ENCODE measurements at regions not wholly inside any gene's neighbourhood (a gene's known extent, or its start where the extent isn't known, plus 50 kb on each side); places are given as distances from the start of the nearest gene placed in this dataset.

DNA sequence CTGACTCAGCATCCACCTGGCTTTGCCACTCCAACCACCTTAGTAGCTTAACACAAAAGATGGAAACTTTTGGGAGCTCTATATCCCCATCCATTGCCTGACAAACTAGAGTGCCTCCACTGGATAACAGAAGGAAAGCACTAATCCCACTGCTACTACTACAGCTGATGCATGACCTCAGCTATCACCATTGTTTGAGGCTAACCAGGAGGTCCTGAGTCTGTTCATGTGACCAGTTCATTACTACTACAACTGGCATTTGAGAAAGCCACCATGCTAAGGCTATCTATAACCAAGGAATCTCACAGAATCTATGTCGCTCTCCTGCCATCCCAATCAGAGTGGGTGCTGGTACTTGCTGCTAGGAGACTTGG lies 604.3 kb upstream of the CA10 start:
- peaks cover 0 to 6% of the 10 kb centered on the region in 2 donors for H3K9me3 ChIP-seq (ENCODE audit: control insufficient read depth in 2 of 2, insufficient read depth in 1 of 2, low read depth in 1 of 2, low read length in 1 of 2)
- peaks cover 0 to 3% (median 0%) of the 10 kb centered on the region in 3 donors for H3K4me1 ChIP-seq (ENCODE audit: control insufficient read depth in 3 of 3, insufficient read depth in 2 of 3, low read depth in 1 of 3, low read length in 2 of 3)
- 82 to 94% (median 94%) methylated on average over 1 of the region's 1 CpG for WGBS, 3 donors
- DNase-seq (no peak), FAIRE-seq (no peak)
- H3K36me3 ChIP-seq (ENCODE audit: control insufficient read depth in 3 of 3, insufficient read depth in 2 of 3, low read depth in 1 of 3, low read length in 3 of 3) = no peaks in the 10 kb centered on the region
- no peaks in the 10 kb centered on the region for H3K27me3 ChIP-seq (ENCODE audit: control insufficient read depth in 3 of 3, insufficient read depth in 3 of 3, low read length in 3 of 3)
- no peak overlapping the region for H3K4me3 ChIP-seq (ENCODE audit: low read depth in 1 of 3, low read length in 3 of 3)
- no peak overlapping the region for H3K27ac ChIP-seq (ENCODE audit: low read depth in 1 of 3, low read length in 2 of 3)

- FAIRE-seq = no peak
- H3K27me3 ChIP-seq (ENCODE audit: control insufficient read depth in 3 of 3, insufficient read depth in 3 of 3, low read length in 3 of 3) = no peaks in the 10 kb centered on the region
- 69 to 85% (median 78%) methylated on average over 5 of the region's 5 CpGs for WGBS, 3 donors
These were observed 603.8 kb upstream of the CA10 start for GRCh38 chr17:52762147-52762793.

DNA sequence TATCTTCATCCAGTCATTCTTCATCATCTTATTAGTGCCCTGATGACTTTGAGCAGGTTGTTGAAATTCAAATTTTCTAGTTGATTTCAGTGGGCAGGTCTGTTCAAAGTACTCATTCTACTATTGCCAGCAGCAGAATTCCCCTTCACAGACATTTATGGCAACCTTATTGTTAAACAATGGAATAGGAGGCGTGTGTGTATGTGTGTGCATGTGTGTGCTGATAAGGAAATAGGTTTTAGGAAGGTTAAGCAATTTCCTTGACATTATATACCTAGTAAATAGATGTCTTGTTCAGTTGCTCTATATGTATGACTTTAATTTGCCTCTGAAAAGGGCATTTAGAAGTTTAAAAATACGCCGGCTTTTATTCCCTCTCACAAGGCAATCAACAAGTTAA lies 601.4 kb upstream of the CA10 start:
- Histone ChIP-seq H3K36me3 (ENCODE audit: control insufficient read depth in 3 of 3, insufficient read depth in 2 of 3, low read depth in 1 of 3, low read length in 3 of 3) (no peaks in the 10 kb centered on the region), H3K9me3 (ENCODE audit: control insufficient read depth in 2 of 2, insufficient read depth in 1 of 2, low read depth in 1 of 2, low read length in 1 of 2) (peaks cover 0 to 5% of the 10 kb centered on the region in 2 donors), H3K27ac (ENCODE audit: low read depth in 1 of 3, low read length in 2 of 3) (no peak overlapping the region), H3K27me3 (ENCODE audit: control insufficient read depth in 3 of 3, insufficient read depth in 3 of 3, low read length in 3 of 3) (no peaks in the 10 kb centered on the region), H3K4me3 (ENCODE audit: low read depth in 1 of 3, low read length in 3 of 3) (no peak overlapping the region), H3K4me1 (ENCODE audit: control insufficient read depth in 3 of 3, insufficient read depth in 2 of 3, low read depth in 1 of 3, low read length in 2 of 3) (peaks cover 0 to 3% (median 0%) of the 10 kb centered on the region in 3 donors)
- DNase-seq (peak in 1 of 2 donors; percentile 19), FAIRE-seq (no peak)
- WGBS, 3 donors = 70 to 77% (median 72%) methylated on average over 3 of the region's 3 CpGs

More at GRCh38 chr17:52762147-52762793, 603.8 kb upstream of the CA10 start:
- Histone ChIP-seq H3K4me1 (ENCODE audit: control insufficient read depth in 3 of 3, insufficient read depth in 2 of 3, low read depth in 1 of 3, low read length in 2 of 3) (peaks cover 0 to 3% (median 0%) of the 10 kb centered on the region in 3 donors), H3K9me3 (ENCODE audit: control insufficient read depth in 2 of 2, insufficient read depth in 1 of 2, low read depth in 1 of 2, low read length in 1 of 2) (peaks cover 0 to 6% of the 10 kb centered on the region in 2 donors), H3K27ac (ENCODE audit: low read depth in 1 of 3, low read length in 2 of 3) (no peak overlapping the region), H3K4me3 (ENCODE audit: low read depth in 1 of 3, low read length in 3 of 3) (no peak overlapping the region), H3K36me3 (ENCODE audit: control insufficient read depth in 3 of 3, insufficient read depth in 2 of 3, low read depth in 1 of 3, low read length in 3 of 3) (no peaks in the 10 kb centered on the region)
- DNase-seq = no peak

- no peak overlapping the region for H3K27ac ChIP-seq (ENCODE audit: low read depth in 1 of 3, low read length in 2 of 3)
- 63 to 83% (median 70%) methylated on average over 1 of the region's 1 CpG for WGBS, 3 donors
- peaks cover 0 to 3% of the 10 kb centered on the region in 2 donors for H3K9me3 ChIP-seq (ENCODE audit: control insufficient read depth in 2 of 2, insufficient read depth in 1 of 2, low read depth in 1 of 2, low read length in 1 of 2)
- FAIRE-seq (no peak), DNase-seq (no peak)
- peaks cover 0 to 3% (median 0%) of the 10 kb centered on the region in 3 donors for H3K4me1 ChIP-seq (ENCODE audit: control insufficient read depth in 3 of 3, insufficient read depth in 2 of 3, low read depth in 1 of 3, low read length in 2 of 3)
- no peaks in the 10 kb centered on the region for H3K27me3 ChIP-seq (ENCODE audit: control insufficient read depth in 3 of 3, insufficient read depth in 3 of 3, low read length in 3 of 3)
- H3K36me3 ChIP-seq (ENCODE audit: control insufficient read depth in 3 of 3, insufficient read depth in 2 of 3, low read depth in 1 of 3, low read length in 3 of 3) = no peaks in the 10 kb centered on the region
- H3K4me3 ChIP-seq (ENCODE audit: low read depth in 1 of 3, low read length in 3 of 3) = no peak overlapping the region
These were observed 600.0 kb upstream of the CA10 start for GRCh38 chr17:52758481-52758880.

- no peak for DNase-seq
- Histone ChIP-seq H3K4me1 (ENCODE audit: control insufficient read depth in 3 of 3, insufficient read depth in 2 of 3, low read depth in 1 of 3, low read length in 2 of 3) (peaks cover 0 to 3% (median 2%) of the 10 kb centered on the region in 3 donors), H3K27ac (ENCODE audit: low read depth in 1 of 3, low read length in 2 of 3) (no peak overlapping the region), H3K36me3 (ENCODE audit: control insufficient read depth in 3 of 3, insufficient read depth in 2 of 3, low read depth in 1 of 3, low read length in 3 of 3) (no peaks in the 10 kb centered on the region), H3K4me3 (ENCODE audit: low read depth in 1 of 3, low read length in 3 of 3) (no peak overlapping the region), H3K27me3 (ENCODE audit: control insufficient read depth in 3 of 3, insufficient read depth in 3 of 3, low read length in 3 of 3) (no peaks in the 10 kb centered on the region), H3K9me3 (ENCODE audit: control insufficient read depth in 2 of 2, insufficient read depth in 1 of 2, low read depth in 1 of 2, low read length in 1 of 2) (peaks cover 0 to 5% of the 10 kb centered on the region in 2 donors)
- no peak for FAIRE-seq
These were observed 598.2 kb upstream of the CA10 start for GRCh38 chr17:52756746-52757145.

- peaks cover 0 to 3% (median 2%) of the 10 kb centered on the region in 3 donors for H3K4me1 ChIP-seq (ENCODE audit: control insufficient read depth in 3 of 3, insufficient read depth in 2 of 3, low read depth in 1 of 3, low read length in 2 of 3)
- H3K4me3 ChIP-seq (ENCODE audit: low read depth in 1 of 3, low read length in 3 of 3) = no peak overlapping the region
These were observed 596.3 kb upstream of the CA10 start for GRCh38 chr17:52754838-52755237.

DNA sequence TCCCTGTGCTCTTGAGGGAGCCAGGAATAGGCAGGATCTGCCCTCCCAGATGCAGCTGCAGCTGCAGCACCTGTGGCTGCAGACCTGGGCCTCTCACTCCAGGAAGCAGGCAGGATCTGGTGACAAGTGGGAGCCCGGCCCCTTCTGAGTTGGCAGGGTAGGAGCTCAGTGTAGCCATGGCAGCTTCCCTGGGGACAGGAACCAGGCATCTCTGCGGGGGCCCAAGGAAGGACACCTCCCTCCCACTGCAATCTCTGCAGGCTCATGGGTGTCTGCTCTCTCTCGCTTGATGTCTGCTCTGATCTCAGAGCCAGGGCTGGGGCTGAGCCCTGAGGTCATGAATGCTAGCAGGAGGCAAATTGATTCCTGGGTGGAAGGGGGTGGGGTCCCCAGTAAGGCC lies 592.5 kb upstream of the CA10 start:
- Histone ChIP-seq H3K27me3 (ENCODE audit: control insufficient read depth in 3 of 3, insufficient read depth in 3 of 3, low read length in 3 of 3) (no peaks in the 10 kb centered on the region), H3K4me1 (ENCODE audit: control insufficient read depth in 3 of 3, insufficient read depth in 2 of 3, low read depth in 1 of 3, low read length in 2 of 3) (peaks cover 0 to 2% (median 0%) of the 10 kb centered on the region in 3 donors), H3K4me3 (ENCODE audit: low read depth in 1 of 3, low read length in 3 of 3) (no peak overlapping the region), H3K9me3 (ENCODE audit: control insufficient read depth in 2 of 2, insufficient read depth in 1 of 2, low read depth in 1 of 2, low read length in 1 of 2) (peaks cover 0 to 3% of the 10 kb centered on the region in 2 donors), H3K36me3 (ENCODE audit: control insufficient read depth in 3 of 3, insufficient read depth in 2 of 3, low read depth in 1 of 3, low read length in 3 of 3) (no peaks in the 10 kb centered on the region), H3K27ac (ENCODE audit: low read depth in 1 of 3, low read length in 2 of 3) (no peak overlapping the region)
- WGBS, 3 donors = 63 to 91% (median 63%) methylated on average over 3 of the region's 3 CpGs
- FAIRE-seq (no peak), DNase-seq (no peak)

More at GRCh38 chr17:52754838-52755237, 596.3 kb upstream of the CA10 start:
- FAIRE-seq (no peak), DNase-seq (no peak)
- Histone ChIP-seq H3K27ac (ENCODE audit: low read depth in 1 of 3, low read length in 2 of 3) (no peak overlapping the region), H3K9me3 (ENCODE audit: control insufficient read depth in 2 of 2, insufficient read depth in 1 of 2, low read depth in 1 of 2, low read length in 1 of 2) (peaks cover 0 to 6% of the 10 kb centered on the region in 2 donors), H3K36me3 (ENCODE audit: control insufficient read depth in 3 of 3, insufficient read depth in 2 of 3, low read depth in 1 of 3, low read length in 3 of 3) (no peaks in the 10 kb centered on the region), H3K27me3 (ENCODE audit: control insufficient read depth in 3 of 3, insufficient read depth in 3 of 3, low read length in 3 of 3) (no peaks in the 10 kb centered on the region)
- 79 to 87% (median 84%) methylated on average over 4 of the region's 4 CpGs for WGBS, 3 donors

DNA sequence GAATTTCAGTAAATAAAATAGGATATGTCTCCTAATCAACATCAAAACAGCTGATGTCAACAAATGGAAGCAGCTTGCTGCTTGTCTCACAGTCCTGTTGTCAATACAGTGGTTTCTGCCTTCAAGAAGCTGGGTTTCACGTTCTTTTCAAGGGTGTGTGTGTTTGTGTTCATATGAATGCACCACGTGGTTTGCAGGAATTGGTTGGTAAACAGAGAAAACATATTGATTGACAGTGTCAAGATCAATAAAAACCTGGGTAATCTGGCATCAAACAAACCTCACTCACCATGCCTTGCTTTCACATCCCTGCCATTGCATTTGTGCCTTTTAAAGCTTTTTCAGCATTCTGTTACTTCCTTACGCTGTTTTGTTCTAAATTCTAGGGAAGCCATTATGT lies 585.7 kb upstream of the CA10 start:
- Histone ChIP-seq H3K27ac (ENCODE audit: low read depth in 1 of 3, low read length in 2 of 3) (no peak overlapping the region), H3K36me3 (ENCODE audit: control insufficient read depth in 3 of 3, insufficient read depth in 2 of 3, low read depth in 1 of 3, low read length in 3 of 3) (no peaks in the 10 kb centered on the region), H3K9me3 (ENCODE audit: control insufficient read depth in 2 of 2, insufficient read depth in 1 of 2, low read depth in 1 of 2, low read length in 1 of 2) (no peaks in the 10 kb centered on the region), H3K4me1 (ENCODE audit: control insufficient read depth in 3 of 3, insufficient read depth in 2 of 3, low read depth in 1 of 3, low read length in 2 of 3) (no peaks in the 10 kb centered on the region), H3K4me3 (ENCODE audit: low read depth in 1 of 3, low read length in 3 of 3) (no peak overlapping the region), H3K27me3 (ENCODE audit: control insufficient read depth in 3 of 3, insufficient read depth in 3 of 3, low read length in 3 of 3) (no peaks in the 10 kb centered on the region)
- 45 to 48% (median 46%) methylated on average over 3 of the region's 3 CpGs for WGBS, 3 donors
- FAIRE-seq = no peak
- no peak for DNase-seq

DNA sequence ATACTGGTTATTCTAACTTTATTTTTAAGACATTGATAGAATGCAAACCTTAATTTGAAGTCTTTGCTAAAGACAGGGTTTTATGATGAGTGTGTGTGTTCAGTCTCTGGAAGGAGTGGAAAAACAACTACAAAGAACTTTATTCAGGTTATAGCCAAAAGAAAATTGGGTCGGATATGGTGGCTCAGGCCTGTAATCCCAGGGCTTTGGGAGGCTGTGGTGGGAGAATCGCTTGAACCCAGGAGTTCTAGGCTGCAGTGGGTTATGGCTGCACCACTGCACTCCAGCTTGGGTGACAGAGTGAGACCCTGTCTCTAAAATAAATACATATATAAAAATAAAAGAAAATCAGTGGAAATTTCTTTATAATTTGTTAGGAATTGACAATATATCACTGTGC lies 581.5 kb upstream of the CA10 start:
- no peak for DNase-seq
- FAIRE-seq = no peak
- no peak overlapping the region for H3K27ac ChIP-seq (ENCODE audit: low read depth in 1 of 3, low read length in 2 of 3)
- H3K27me3 ChIP-seq (ENCODE audit: control insufficient read depth in 3 of 3, insufficient read depth in 3 of 3, low read length in 3 of 3) = no peaks in the 10 kb centered on the region
- H3K4me3 ChIP-seq (ENCODE audit: low read depth in 1 of 3, low read length in 3 of 3) = no peak overlapping the region
- H3K36me3 ChIP-seq (ENCODE audit: control insufficient read depth in 3 of 3, insufficient read depth in 2 of 3, low read depth in 1 of 3, low read length in 3 of 3) = no peaks in the 10 kb centered on the region
- peaks cover 0 to 3% (median 0%) of the 10 kb centered on the region in 3 donors for H3K4me1 ChIP-seq (ENCODE audit: control insufficient read depth in 3 of 3, insufficient read depth in 2 of 3, low read depth in 1 of 3, low read length in 2 of 3)
- H3K9me3 ChIP-seq (ENCODE audit: control insufficient read depth in 2 of 2, insufficient read depth in 1 of 2, low read depth in 1 of 2, low read length in 1 of 2) = no peaks in the 10 kb centered on the region
- 82 to 85% (median 84%) methylated on average over 2 of the region's 2 CpGs for WGBS, 3 donors

All from small intestine (tissue), 7 donors.